ENCODE measurements at regions not wholly inside any gene's neighbourhood (a gene's known extent, or its start where the extent isn't known, plus 50 kb on each side); places are given as distances from the start of the nearest gene placed in this dataset.
"Not testable (repeated sequence)": the region's sequence is repeated elsewhere in the genome, so short reads cannot be mapped to it uniquely, and the experiment has no call there.

GRCh38 chrX:103428525-103428924 is 52.2 kb downstream of the BEX3 start:
- Histone ChIP-seq H3K27me3 (no peaks in the 10 kb centered on the region), H3K27ac (no peak overlapping the region), H3K4me1 (no peaks in the 10 kb centered on the region), H3K36me3 (no peaks in the 10 kb centered on the region), H3K9me3 (no peaks in the 10 kb centered on the region), H3K4me3 (replicated peaks in 1 of 3) (no peak overlapping the region)
- DNase-seq = no peak
- 93 to 94% methylated on average over 2 of the region's 2 CpGs for WGBS, 2 donors
- intact Hi-C loops (cut with DNase I) = no loop called here
- no peak for TF ChIP-seq CTCF (IDR thresholded peaks at IDR 0.05)
- no peak for TF ChIP-seq POLR2A (IDR thresholded peaks at IDR 0.05)

GRCh38 chrX:103429026-103429425 is 52.7 kb downstream of the BEX3 start:
- H3K4me3 ChIP-seq (replicated peaks in 1 of 3); H3K36me3 ChIP-seq; H3K27me3 ChIP-seq; DNase-seq; intact Hi-C loops (cut with DNase I); H3K4me1 ChIP-seq; H3K9me3 ChIP-seq; H3K27ac ChIP-seq: not testable (repeated sequence)
- 97 to 98% methylated on average over 7 of the region's 7 CpGs for WGBS, 2 donors

- TF ChIP-seq CTCF (IDR thresholded peaks at IDR 0.05) = no peak
- TF ChIP-seq POLR2A (IDR thresholded peaks at IDR 0.05) = no peak
- intact Hi-C loops (cut with DNase I) = no loop called here
- DNase-seq = no peak
- Histone ChIP-seq H3K27me3 (no peaks in the 10 kb centered on the region), H3K4me1 (no peaks in the 10 kb centered on the region), H3K9me3 (no peaks in the 10 kb centered on the region), H3K27ac (no peak overlapping the region), H3K36me3 (no peaks in the 10 kb centered on the region), H3K4me3 (replicated peaks in 1 of 3) (no peak overlapping the region)
- 72 to 80% methylated on average over 6 to 7 of the region's 7 CpGs for WGBS, 2 donors
These were observed 55.0 kb downstream of the BEX3 start for GRCh38 chrX:103431316-103431715.

GRCh38 chrX:103432841-103433240 is 56.5 kb downstream of the BEX3 start:
- intact Hi-C loops (cut with DNase I); H3K9me3 ChIP-seq: not testable (repeated sequence)

GRCh38 chrX:103437147-103437873 is 61.0 kb downstream of the BEX3 start:
- intact Hi-C loops (cut with DNase I) = no loop called here
- Histone ChIP-seq H3K9me3 (no peaks in the 10 kb centered on the region), H3K36me3 (no peaks in the 10 kb centered on the region), H3K4me1 (no peaks in the 10 kb centered on the region), H3K27me3 (no peaks in the 10 kb centered on the region), H3K4me3 (replicated peaks in 1 of 3) (no peak overlapping the region), H3K27ac (no peak overlapping the region)
- no peak for TF ChIP-seq POLR2A (IDR thresholded peaks at IDR 0.05)
- TF ChIP-seq CTCF (IDR thresholded peaks at IDR 0.05) = no peak
- no peak for DNase-seq
- 81 to 93% methylated on average over 3 of the region's 5 CpGs for WGBS, 2 donors

More at GRCh38 chrX:103432841-103433240, 56.5 kb downstream of the BEX3 start:
- WGBS, 2 donors = 80 to 96% methylated on average over 3 of the region's 5 CpGs
- H3K27ac ChIP-seq; DNase-seq; H3K27me3 ChIP-seq; H3K4me3 ChIP-seq (replicated peaks in 1 of 3); H3K4me1 ChIP-seq; H3K36me3 ChIP-seq: not testable (repeated sequence)

- Histone ChIP-seq H3K4me3 (replicated peaks in 1 of 3) (no peak overlapping the region), H3K27ac (no peak overlapping the region), H3K9me3 (no peaks in the 10 kb centered on the region), H3K36me3 (no peaks in the 10 kb centered on the region), H3K4me1 (no peaks in the 10 kb centered on the region), H3K27me3 (no peaks in the 10 kb centered on the region)
- no peak for DNase-seq
- TF ChIP-seq POLR2A (IDR thresholded peaks at IDR 0.05) = no peak
- no peak for TF ChIP-seq CTCF (IDR thresholded peaks at IDR 0.05)
- WGBS, 2 donors = 65 to 74% methylated on average over 2 of the region's 2 CpGs
- intact Hi-C loops (cut with DNase I) = no loop called here
These were observed 62.8 kb downstream of the BEX3 start for GRCh38 chrX:103439161-103439560.

Data from thyroid gland (tissue), 4 donors.